A673 (cell line): ENCODE measurements at regions not wholly inside any gene's neighbourhood (a gene's known extent, or its start where the extent isn't known, plus 50 kb on each side); places are given as distances from the start of the nearest gene placed in this dataset.

Experiments used
- CTCF ChIP-seq: fragments of 300-800, 200-600 bp; sonication (generic); conservative IDR thresholded peaks from 2 replicates; pipeline ENCODE4 v1.5.1; 2017; ENCODE audit warnings: low read depth, mild to moderate bottlenecking, antibody characterized with exemption, low read length, moderate library complexity, mixed read lengths
- EZH2 ChIP-seq: fragments of 200-600 bp; sonication (generic); IDR thresholded peaks from 2 replicates; pipeline ENCODE4 v1.6.1; 2017; ENCODE audit warnings: borderline replicate concordance, low read depth, mild to moderate bottlenecking, mixed read lengths, antibody characterized with exemption, low read length; ENCODE audit not compliant: poor library complexity, severe bottlenecking

- TF ChIP-seq CTCF (no peak), EZH2 (no peak)
Observed at GRCh38 chr5:86879086-86879485, 261.3 kb downstream of the COX7C start.
